ENCODE measurements at regions not wholly inside any gene's neighbourhood (a gene's known extent, or its start where the extent isn't known, plus 50 kb on each side); places are given as distances from the start of the nearest gene placed in this dataset.
A peak's percentile ranks its signal among the peaks of the same experiment; 100 is the strongest.

DNA sequence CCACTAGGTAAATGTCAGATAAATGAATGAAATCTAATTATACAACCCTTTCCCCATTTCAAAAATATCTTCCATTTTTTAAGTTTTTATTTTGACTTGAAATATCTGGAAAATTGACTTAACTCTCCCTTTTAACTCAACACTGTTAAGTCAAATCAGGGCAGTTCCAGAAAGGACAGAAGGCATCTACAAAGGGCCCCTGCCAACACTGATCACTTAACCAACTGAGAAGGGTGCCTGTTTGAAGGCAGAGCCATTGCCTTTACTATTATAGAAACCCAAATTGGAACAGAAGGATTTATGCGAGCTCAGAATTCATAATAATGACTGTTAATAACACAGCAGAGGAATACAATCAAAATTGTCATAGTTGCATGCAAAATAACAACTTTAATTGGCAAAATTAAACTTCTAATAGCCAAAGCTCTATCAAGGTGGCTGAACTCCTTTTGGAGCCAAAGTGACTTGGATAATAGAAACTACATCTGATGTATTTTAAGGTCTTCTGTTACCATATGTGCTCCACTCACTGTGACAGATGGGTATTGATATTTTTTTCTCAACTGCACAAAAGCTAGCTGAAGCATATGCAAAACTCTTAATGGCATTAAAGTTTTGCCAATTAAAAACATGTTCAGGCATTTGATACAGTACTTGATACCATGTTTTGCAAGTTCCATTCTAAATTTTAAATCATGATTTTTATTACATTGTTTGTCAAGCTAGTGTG is 383.8 kb downstream of the NOVA1 start:
- in situ Hi-C loops (cut with MboI; ENCODE audit: low pct_unique_long_range_greater_than_20kb, low sequenced_read_pairs), result no loop called here

DNA sequence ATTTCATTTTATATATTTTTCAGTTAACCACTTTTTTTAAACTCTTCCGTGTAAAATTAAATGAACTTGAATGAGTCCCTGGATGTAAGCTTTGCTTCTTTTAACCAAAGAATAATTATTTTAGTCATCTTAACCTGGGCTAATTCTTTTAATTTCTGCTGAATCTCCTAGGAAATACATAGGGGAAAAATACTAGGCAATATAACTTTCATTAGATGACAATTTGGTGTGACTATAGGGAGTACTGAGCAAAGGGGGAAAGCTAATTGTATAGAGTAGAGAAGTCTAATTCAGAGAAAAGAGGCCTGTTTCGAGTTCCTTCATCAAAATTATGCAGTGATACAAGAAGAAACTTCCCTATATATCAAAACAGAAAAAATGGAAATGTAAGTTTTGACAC is 388.1 kb downstream of the NOVA1 start:
- DNase-seq, result no peak
- in situ Hi-C loops (cut with MboI; ENCODE audit: low pct_unique_long_range_greater_than_20kb, low sequenced_read_pairs), result no loop called here

More for the DNA sequence above, 383.8 kb downstream of the NOVA1 start:
- no peak for DNase-seq

DNA sequence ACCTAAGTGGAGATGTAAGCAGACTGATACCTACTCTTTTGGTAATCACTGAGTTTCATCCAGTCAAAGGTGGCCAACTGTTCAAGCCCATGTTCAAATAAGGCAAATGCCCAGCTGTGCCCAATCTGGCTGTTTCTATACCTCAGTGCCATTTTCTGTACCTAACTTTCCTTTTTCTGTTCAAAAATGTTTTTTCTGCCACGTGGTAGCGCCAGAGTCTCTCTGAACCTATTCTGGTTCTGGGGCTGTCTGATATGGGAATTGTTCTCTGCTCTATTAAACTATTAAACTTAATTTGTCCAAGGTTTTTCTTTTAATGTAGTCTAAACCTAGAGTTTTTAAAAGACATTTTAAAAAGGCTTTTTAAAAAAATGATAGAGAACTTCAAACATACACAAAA is 391.2 kb downstream of the NOVA1 start:
- in situ Hi-C loops (cut with MboI; ENCODE audit: low pct_unique_long_range_greater_than_20kb, low sequenced_read_pairs), result no loop called here
- no peak for DNase-seq

GRCh38 chr14:26204728-26205479 is 392.9 kb downstream of the NOVA1 start:
- in situ Hi-C loops (cut with MboI; ENCODE audit: low pct_unique_long_range_greater_than_20kb, low sequenced_read_pairs), result no loop called here
- no peak for DNase-seq

DNA sequence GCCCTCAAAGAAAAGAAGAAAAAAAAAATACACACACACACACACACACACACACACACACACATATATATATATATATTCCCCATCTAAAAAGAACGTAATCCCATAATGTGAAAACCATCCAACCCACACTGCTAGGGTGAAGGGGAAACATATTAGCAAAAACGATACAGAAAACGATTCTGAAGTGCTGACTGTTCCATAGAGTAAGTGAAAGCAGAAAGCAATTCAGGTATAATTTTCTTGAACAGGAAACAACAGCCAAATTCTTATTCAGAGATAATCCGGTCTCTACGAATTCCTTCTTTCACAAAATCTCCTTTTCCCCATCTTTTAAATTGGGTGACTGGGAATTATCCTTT is 393.5 kb downstream of the NOVA1 start:
- DNase-seq, result no peak
- in situ Hi-C loops (cut with MboI; ENCODE audit: low pct_unique_long_range_greater_than_20kb, low sequenced_read_pairs), result no loop called here

GRCh38 chr14:26200687-26201086 is 397.1 kb downstream of the NOVA1 start:
- DNase-seq, result no peak
- in situ Hi-C loops (cut with MboI; ENCODE audit: low pct_unique_long_range_greater_than_20kb, low sequenced_read_pairs), result no loop called here

GRCh38 chr14:26199590-26200370 is 398.1 kb downstream of the NOVA1 start:
- in situ Hi-C loops (cut with MboI; ENCODE audit: low pct_unique_long_range_greater_than_20kb, low sequenced_read_pairs), result no loop called here
- peak; percentile 82 for DNase-seq

- in situ Hi-C loops (cut with MboI; ENCODE audit: low pct_unique_long_range_greater_than_20kb, low sequenced_read_pairs), result no loop called here
- DNase-seq, result no peak
Observed at GRCh38 chr14:26199096-26199495, 398.7 kb downstream of the NOVA1 start.

GRCh38 chr14:26194816-26195215 is 403.0 kb downstream of the NOVA1 start:
- no peak for DNase-seq
- in situ Hi-C loops (cut with MboI; ENCODE audit: low pct_unique_long_range_greater_than_20kb, low sequenced_read_pairs), result no loop called here

GRCh38 chr14:26191671-26192070 is 406.2 kb downstream of the NOVA1 start:
- DNase-seq, result no peak
- in situ Hi-C loops (cut with MboI; ENCODE audit: low pct_unique_long_range_greater_than_20kb, low sequenced_read_pairs), result no loop called here

DNA sequence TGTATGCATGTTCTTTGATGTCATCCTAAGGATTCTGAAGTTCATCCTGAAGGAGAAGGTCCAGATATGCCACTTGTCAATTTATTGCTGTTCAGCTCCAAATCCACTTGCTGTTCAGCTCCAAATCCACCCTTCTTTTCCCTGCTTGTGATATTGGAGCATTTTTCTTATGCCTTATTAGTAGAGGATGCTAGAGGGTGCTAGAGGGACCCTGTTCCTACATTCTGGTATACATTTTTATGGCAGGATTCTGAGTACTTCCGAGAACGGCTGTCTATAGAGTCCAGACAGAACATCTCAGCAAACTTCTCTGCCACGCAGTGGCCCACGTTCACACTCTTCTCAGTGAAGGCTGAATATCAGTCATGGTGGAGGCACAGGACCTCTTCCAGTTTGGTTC is 406.7 kb downstream of the NOVA1 start:
- in situ Hi-C loops (cut with MboI; ENCODE audit: low pct_unique_long_range_greater_than_20kb, low sequenced_read_pairs), result no loop called here

DNA sequence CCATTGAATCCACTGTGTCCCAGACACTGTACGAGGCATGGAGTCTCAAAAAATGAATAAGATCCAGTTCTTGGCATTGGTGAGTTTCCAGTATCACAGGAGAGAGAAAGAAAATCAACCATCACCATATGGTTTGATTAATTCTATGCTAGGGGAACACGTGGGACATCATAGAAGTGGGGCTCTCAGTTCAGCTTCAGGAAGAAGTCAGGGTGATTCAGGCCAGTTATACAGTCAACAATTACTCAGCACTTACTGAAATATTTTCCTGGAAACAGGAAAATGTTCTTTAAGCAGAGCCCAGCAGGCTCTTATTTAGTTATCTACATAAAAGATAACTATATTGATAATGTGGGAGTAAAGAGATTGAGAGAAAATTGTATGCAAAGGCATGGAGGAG is 407.2 kb downstream of the NOVA1 start:
- no peak for DNase-seq
- in situ Hi-C loops (cut with MboI; ENCODE audit: low pct_unique_long_range_greater_than_20kb, low sequenced_read_pairs), result no loop called here

More for the DNA sequence above, 406.7 kb downstream of the NOVA1 start:
- DNase-seq, result no peak

DNA sequence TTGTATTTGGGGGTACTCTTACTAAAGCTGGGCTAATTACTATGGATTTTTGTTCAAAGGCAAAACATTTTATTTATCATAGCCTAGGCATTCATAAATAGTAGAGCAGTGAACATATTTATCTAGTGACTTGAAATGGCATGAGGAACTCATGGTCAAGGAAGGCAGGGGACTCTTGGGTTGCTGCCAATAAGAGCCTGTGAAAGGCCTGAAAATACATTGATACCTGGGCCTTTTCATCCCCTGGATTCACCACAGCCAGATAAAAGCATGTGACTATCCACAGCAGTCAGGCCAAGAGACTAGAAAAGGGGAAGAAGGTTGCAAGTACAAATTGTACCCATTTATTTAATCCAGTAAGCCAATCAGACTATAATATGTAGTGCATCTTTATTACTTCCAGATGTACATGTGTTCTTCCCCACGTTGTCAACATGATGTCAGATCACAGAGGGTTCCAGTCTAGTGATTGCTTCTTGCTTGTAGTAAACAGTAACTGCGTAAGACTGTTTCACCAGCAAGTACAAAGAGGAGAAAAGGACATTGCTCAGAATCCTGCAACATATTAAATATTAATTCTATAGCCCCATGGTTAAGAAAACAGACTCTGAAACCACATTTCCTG is 409.7 kb downstream of the NOVA1 start:
- no peak for DNase-seq

DNA sequence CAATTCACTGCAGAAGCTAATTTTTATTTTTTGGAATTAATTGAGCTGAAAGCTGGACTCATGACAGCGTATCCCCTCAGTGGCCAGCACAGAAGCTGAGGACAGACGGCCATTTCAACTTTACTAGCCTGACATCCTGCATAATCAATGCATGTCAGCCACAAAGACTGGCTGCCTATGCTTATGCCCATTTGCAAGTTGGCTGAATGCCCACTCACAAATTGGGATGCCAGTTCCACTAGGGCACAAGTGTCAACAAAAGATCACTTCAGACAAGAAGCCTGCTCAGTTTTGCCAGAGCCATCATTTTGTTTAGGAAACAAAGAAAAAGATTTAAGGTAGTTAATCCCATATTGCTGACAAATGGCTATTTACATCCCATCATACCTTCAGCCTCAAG is 417.6 kb downstream of the NOVA1 start:
- in situ Hi-C loops (cut with MboI; ENCODE audit: low pct_unique_long_range_greater_than_20kb, low sequenced_read_pairs), result no loop called here
- no peak for DNase-seq

More for the DNA sequence above, 409.7 kb downstream of the NOVA1 start:
- in situ Hi-C loops (cut with MboI; ENCODE audit: low pct_unique_long_range_greater_than_20kb, low sequenced_read_pairs), result no loop called here

DNA sequence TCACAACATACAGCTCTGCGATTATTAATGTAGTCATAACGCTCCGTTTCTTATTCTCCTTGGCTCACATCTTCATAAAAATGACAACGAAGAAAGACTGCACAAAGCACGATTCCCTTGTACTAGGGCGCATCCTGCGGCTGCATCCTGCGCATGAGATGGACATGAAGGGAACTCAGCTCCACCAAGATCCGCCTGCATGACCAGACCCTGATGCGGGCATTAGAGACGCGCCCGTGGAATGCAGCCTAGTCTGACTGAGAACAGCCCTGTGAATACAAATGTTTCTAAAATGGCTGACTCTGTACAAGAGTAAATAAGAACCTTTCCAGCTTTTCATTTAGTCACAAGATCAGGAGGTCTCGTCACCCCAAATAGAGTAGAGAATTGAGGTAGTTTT is 422.2 kb downstream of the NOVA1 start:
- DNase-seq, result no peak
- in situ Hi-C loops (cut with MboI; ENCODE audit: low pct_unique_long_range_greater_than_20kb, low sequenced_read_pairs), result no loop called here

- in situ Hi-C loops (cut with MboI; ENCODE audit: low pct_unique_long_range_greater_than_20kb, low sequenced_read_pairs), result no loop called here
- DNase-seq, result no peak
Observed at GRCh38 chr14:26174395-26174794, 423.4 kb downstream of the NOVA1 start.

DNA sequence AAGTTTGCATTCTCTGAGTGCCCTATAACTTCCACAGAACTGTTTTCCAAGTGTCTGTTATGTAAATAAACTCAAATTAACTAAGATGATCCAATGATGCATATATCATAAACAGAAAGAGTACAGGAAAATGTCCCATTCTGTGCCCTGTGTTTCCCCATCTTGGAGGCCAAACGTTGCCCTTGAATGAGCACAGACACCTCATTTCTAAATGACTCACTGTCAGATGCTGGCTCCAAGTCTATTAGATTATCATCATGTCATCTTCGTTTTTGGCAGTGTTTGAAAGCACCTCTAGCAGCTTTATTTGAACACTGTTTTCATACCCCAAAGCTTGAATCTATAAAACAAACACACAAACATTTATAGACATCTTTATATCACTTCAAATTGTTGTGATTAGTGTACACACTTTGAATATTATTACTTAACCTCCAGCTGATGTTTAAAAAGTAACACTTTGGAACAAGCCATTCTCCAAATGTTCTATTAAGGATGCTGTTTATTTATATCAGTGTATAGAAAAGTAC is 424.2 kb downstream of the NOVA1 start:
- DNase-seq, result no peak
- in situ Hi-C loops (cut with MboI; ENCODE audit: low pct_unique_long_range_greater_than_20kb, low sequenced_read_pairs), result no loop called here

GRCh38 chr14:26172396-26172795 is 425.4 kb downstream of the NOVA1 start:
- no peak for DNase-seq
- in situ Hi-C loops (cut with MboI; ENCODE audit: low pct_unique_long_range_greater_than_20kb, low sequenced_read_pairs), result no loop called here

- in situ Hi-C loops (cut with MboI; ENCODE audit: low pct_unique_long_range_greater_than_20kb, low sequenced_read_pairs), result no loop called here
- DNase-seq, result no peak
Observed at GRCh38 chr14:26170885-26171284, 426.9 kb downstream of the NOVA1 start.
